A204.1 (cell line): ENCODE measurements at regions not wholly inside any gene's neighbourhood (a gene's known extent, or its start where the extent isn't known, plus 50 kb on each side); places are given as distances from the start of the nearest gene placed in this dataset.

Source experiments
- FAIRE-seq: peaks from 2 replicates; lab custom pipeline; 2012; peaks lifted over from hg19 to GRCh38; lab: Jason Lieb, UNC

GRCh38 chr10:126847666-126848065 lies 57.6 kb upstream of the DOCK1 start:
- no peak for FAIRE-seq

DNA sequence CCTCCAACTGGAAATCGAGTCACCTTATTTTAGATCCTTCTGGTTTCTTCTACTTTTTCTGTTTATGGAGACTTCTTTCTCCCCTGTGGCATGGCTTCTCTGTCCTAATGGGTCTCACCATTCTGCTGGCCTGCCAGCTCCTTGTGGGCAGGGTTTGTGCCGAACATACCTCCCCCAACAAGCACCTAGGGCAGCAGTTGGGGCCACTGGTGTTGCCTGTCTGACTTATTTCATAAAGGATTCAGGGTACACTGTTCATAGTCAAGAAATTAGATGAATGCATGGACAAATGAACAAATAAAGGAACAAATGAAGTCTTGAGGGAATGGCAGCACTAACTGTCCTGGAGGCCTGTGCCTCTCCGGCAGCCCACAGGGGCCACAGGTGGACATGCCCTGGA lies 55.6 kb upstream of the DOCK1 start:
- FAIRE-seq = no peak

- no peak for FAIRE-seq
These were observed 53.7 kb upstream of the DOCK1 start for GRCh38 chr10:126851414-126852108.

GRCh38 chr10:126854726-126855495 lies 50.3 kb upstream of the DOCK1 start:
- no peak for FAIRE-seq
